ENCODE measurements at regions not wholly inside any gene's neighbourhood (a gene's known extent, or its start where the extent isn't known, plus 50 kb on each side); places are given as distances from the start of the nearest gene placed in this dataset.

- no peak for TF ChIP-seq CTCF (IDR thresholded peaks at IDR 0.05)
These were observed 315.4 kb upstream of the JARID2 start for GRCh38 chr6:14930366-14930989.

- TF ChIP-seq CTCF (IDR thresholded peaks at IDR 0.05): no peak
These were observed 313.2 kb upstream of the JARID2 start for GRCh38 chr6:14932485-14933182.

GRCh38 chr6:14933183-14933544 lies 312.7 kb upstream of the JARID2 start:
- no peak for TF ChIP-seq CTCF (IDR thresholded peaks at IDR 0.05)

- TF ChIP-seq CTCF (IDR thresholded peaks at IDR 0.05): no peak
These were observed 311.9 kb upstream of the JARID2 start for GRCh38 chr6:14934013-14934412.

GRCh38 chr6:14934844-14935243 lies 311.0 kb upstream of the JARID2 start:
- TF ChIP-seq CTCF (IDR thresholded peaks at IDR 0.05): no peak

- TF ChIP-seq CTCF (IDR thresholded peaks at IDR 0.05): no peak
These were observed 309.0 kb upstream of the JARID2 start for GRCh38 chr6:14936861-14937260.

GRCh38 chr6:14943116-14943515 lies 302.8 kb upstream of the JARID2 start:
- no peak for TF ChIP-seq CTCF (IDR thresholded peaks at IDR 0.05)
